GM06990 (cell line): ENCODE measurements at regions not wholly inside any gene's neighbourhood (a gene's known extent, or its start where the extent isn't known, plus 50 kb on each side); places are given as distances from the start of the nearest gene placed in this dataset.

Source experiments
- DNase-seq: peaks from one replicate; pipeline ENCODE4 v3.0.0-alpha.2; 2011; ENCODE audit not compliant: insufficient read length; ENCODE audit errors: extremely low read depth
- H3K27me3 ChIP-seq: replicated peaks from 2 replicates; pipeline ENCODE4 v1.6.0; 2011; ENCODE audit warnings: low read length; ENCODE audit not compliant: control insufficient read depth, insufficient read depth
- H3K36me3 ChIP-seq: 2 replicates; pipeline ENCODE4 v1.5.1; 2011; ENCODE audit warnings: low read length; ENCODE audit not compliant: control insufficient read depth, insufficient read depth
- H3K4me3 ChIP-seq: replicated peaks from 2 replicates; pipeline ENCODE4 v1.5.1; 2011; ENCODE audit warnings: low read depth, mild to moderate bottlenecking, control low read depth, low read length
- TF ChIP-seq, protein P1 (sequence below): IDR thresholded peaks from 2 replicates; pipeline ENCODE4 v1.5.1; 2011; ENCODE audit warnings: low read length, control low read depth, mild to moderate bottlenecking, inconsistent platforms; ENCODE audit not compliant: insufficient read depth, poor library complexity, severe bottlenecking

GRCh38 chr11:26231252-26231661, 100.7 kb upstream of the ANO3 start:
- H3K27me3 ChIP-seq: no peaks in the 10 kb centered on the region
- TF ChIP-seq, protein P1, sequence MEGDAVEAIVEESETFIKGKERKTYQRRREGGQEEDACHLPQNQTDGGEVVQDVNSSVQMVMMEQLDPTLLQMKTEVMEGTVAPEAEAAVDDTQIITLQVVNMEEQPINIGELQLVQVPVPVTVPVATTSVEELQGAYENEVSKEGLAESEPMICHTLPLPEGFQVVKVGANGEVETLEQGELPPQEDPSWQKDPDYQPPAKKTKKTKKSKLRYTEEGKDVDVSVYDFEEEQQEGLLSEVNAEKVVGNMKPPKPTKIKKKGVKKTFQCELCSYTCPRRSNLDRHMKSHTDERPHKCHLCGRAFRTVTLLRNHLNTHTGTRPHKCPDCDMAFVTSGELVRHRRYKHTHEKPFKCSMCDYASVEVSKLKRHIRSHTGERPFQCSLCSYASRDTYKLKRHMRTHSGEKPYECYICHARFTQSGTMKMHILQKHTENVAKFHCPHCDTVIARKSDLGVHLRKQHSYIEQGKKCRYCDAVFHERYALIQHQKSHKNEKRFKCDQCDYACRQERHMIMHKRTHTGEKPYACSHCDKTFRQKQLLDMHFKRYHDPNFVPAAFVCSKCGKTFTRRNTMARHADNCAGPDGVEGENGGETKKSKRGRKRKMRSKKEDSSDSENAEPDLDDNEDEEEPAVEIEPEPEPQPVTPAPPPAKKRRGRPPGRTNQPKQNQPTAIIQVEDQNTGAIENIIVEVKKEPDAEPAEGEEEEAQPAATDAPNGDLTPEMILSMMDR: no peak
- no peaks in the 10 kb centered on the region for H3K36me3 ChIP-seq
- no peak for DNase-seq
- H3K4me3 ChIP-seq: no peak overlapping the region

GRCh38 chr11:26234451-26234850, 97.5 kb upstream of the ANO3 start:
- DNase-seq: no peak
- H3K36me3 ChIP-seq: no peaks in the 10 kb centered on the region
- H3K4me3 ChIP-seq: no peak overlapping the region
- TF ChIP-seq, protein P1: no peak
- no peaks in the 10 kb centered on the region for H3K27me3 ChIP-seq

GRCh38 chr11:26243426-26243825, 88.5 kb upstream of the ANO3 start:
- TF ChIP-seq, protein P1: no peak
- no peaks in the 10 kb centered on the region for H3K36me3 ChIP-seq
- H3K27me3 ChIP-seq: no peaks in the 10 kb centered on the region
- H3K4me3 ChIP-seq: no peak overlapping the region
- no peak for DNase-seq

DNA sequence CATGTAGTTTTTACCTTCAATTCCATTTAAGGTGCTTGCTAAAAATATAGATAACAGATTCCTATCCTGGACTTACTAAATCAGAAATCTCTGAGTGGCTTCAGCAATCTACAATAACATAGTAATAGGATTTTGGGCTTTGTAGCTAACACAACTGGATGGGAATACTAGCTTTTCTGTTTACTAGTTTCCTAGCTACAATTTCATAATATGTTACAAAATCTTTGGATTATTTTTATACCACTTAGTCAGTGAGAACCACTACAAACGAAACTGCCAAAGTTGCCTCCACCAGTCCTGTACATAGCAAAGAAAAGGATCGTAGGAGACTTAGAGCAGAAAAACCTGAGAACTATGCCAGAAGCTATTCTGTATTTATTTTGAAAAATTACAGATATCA, 87.7 kb upstream of the ANO3 start:
- no peak for DNase-seq
- Histone ChIP-seq H3K4me3 (no peak overlapping the region), H3K36me3 (no peaks in the 10 kb centered on the region), H3K27me3 (no peaks in the 10 kb centered on the region)
- TF ChIP-seq, protein P1: no peak

- TF ChIP-seq, protein P1: no peak
- H3K4me3 ChIP-seq: no peak overlapping the region
- H3K36me3 ChIP-seq: no peaks in the 10 kb centered on the region
- no peaks in the 10 kb centered on the region for H3K27me3 ChIP-seq
- no peak for DNase-seq
Observed at GRCh38 chr11:26245046-26245445, 86.9 kb upstream of the ANO3 start.

GRCh38 chr11:26247340-26247739, 84.6 kb upstream of the ANO3 start:
- TF ChIP-seq, protein P1: no peak
- no peaks in the 10 kb centered on the region for H3K27me3 ChIP-seq
- no peak for DNase-seq
- no peak overlapping the region for H3K4me3 ChIP-seq
- H3K36me3 ChIP-seq: no peaks in the 10 kb centered on the region
